ENCODE measurements at regions not wholly inside any gene's neighbourhood (a gene's known extent, or its start where the extent isn't known, plus 50 kb on each side); places are given as distances from the start of the nearest gene placed in this dataset.

DNA sequence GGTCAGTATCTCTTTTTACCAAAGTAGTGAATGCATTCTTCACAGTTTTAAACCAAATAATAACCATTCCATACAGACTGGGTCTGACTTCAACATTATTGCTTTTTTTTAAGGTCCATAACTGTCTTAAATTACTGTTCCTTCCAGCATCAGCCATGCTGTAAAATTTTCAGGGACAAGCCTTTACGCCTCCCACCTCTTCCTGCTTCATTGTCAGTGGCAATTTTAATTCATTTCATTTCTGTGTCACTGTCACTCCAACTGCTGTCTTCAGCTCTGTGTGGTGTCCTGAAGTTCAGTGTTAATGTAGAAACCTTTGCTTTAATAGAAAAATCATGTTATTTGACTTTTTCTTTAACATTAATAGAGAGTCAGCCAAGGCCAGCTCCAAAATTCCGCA, 365.6 kb upstream of the PTBP2 start:
- 88 to 90% methylated on average over 2 of the region's 2 CpGs for WGBS, 2 donors
- no peak overlapping the region for H3K27ac ChIP-seq
- no peaks in the 10 kb centered on the region for H3K9me3 ChIP-seq
- no peaks in the 10 kb centered on the region for H3K27me3 ChIP-seq
- no peaks in the 10 kb centered on the region for H3K36me3 ChIP-seq
- intact Hi-C loops (cut with DNase I), result no loop called here
- no peak for DNase-seq
- H3K4me3 ChIP-seq, result no peak overlapping the region
- no peaks in the 10 kb centered on the region for H3K4me1 ChIP-seq
- no peak for TF ChIP-seq POLR2A (IDR thresholded peaks at IDR 0.05)
- TF ChIP-seq, protein P1, sequence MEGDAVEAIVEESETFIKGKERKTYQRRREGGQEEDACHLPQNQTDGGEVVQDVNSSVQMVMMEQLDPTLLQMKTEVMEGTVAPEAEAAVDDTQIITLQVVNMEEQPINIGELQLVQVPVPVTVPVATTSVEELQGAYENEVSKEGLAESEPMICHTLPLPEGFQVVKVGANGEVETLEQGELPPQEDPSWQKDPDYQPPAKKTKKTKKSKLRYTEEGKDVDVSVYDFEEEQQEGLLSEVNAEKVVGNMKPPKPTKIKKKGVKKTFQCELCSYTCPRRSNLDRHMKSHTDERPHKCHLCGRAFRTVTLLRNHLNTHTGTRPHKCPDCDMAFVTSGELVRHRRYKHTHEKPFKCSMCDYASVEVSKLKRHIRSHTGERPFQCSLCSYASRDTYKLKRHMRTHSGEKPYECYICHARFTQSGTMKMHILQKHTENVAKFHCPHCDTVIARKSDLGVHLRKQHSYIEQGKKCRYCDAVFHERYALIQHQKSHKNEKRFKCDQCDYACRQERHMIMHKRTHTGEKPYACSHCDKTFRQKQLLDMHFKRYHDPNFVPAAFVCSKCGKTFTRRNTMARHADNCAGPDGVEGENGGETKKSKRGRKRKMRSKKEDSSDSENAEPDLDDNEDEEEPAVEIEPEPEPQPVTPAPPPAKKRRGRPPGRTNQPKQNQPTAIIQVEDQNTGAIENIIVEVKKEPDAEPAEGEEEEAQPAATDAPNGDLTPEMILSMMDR (IDR thresholded peaks at IDR 0.05), result no peak

- intact Hi-C loops (cut with DNase I), result no loop called here
- Histone ChIP-seq H3K9me3 (no peaks in the 10 kb centered on the region), H3K27ac (no peak overlapping the region), H3K4me1 (peaks cover 0 to 3% (median 0%) of the 10 kb centered on the region in 3 donors), H3K27me3 (no peaks in the 10 kb centered on the region), H3K4me3 (no peak overlapping the region), H3K36me3 (no peaks in the 10 kb centered on the region)
- no peak for DNase-seq
- WGBS, 2 donors, result 29 to 59% methylated on average over 2 of the region's 2 CpGs
- TF ChIP-seq POLR2A (IDR thresholded peaks at IDR 0.05), result no peak
- TF ChIP-seq, protein P1 (IDR thresholded peaks at IDR 0.05), result no peak
Measured at GRCh38 chr1:96357141-96357765, 364.3 kb upstream of the PTBP2 start.

GRCh38 chr1:96358057-96358456, 363.5 kb upstream of the PTBP2 start:
- Histone ChIP-seq H3K4me1 (peaks cover 0 to 11% (median 2%) of the 10 kb centered on the region in 3 donors), H3K27ac (no peak overlapping the region), H3K4me3 (no peak overlapping the region), H3K9me3 (no peaks in the 10 kb centered on the region), H3K36me3 (no peaks in the 10 kb centered on the region), H3K27me3 (no peaks in the 10 kb centered on the region)
- DNase-seq, result no peak
- intact Hi-C loops (cut with DNase I), result no loop called here
- WGBS, 2 donors, result 95 to 98% methylated on average over 3 of the region's 3 CpGs
- TF ChIP-seq, protein P1 (IDR thresholded peaks at IDR 0.05), result no peak
- no peak for TF ChIP-seq POLR2A (IDR thresholded peaks at IDR 0.05)

- Histone ChIP-seq H3K36me3 (no peaks in the 10 kb centered on the region), H3K27ac (no peak overlapping the region), H3K27me3 (no peaks in the 10 kb centered on the region), H3K4me1 (peaks cover 0 to 18% (median 6%) of the 10 kb centered on the region in 3 donors), H3K9me3 (no peaks in the 10 kb centered on the region), H3K4me3 (no peak overlapping the region)
- no peak for TF ChIP-seq POLR2A (IDR thresholded peaks at IDR 0.05)
- TF ChIP-seq, protein P1 (IDR thresholded peaks at IDR 0.05), result no peak
- 71 to 86% methylated on average over 1 of the region's 1 CpG for WGBS, 2 donors
- intact Hi-C loops (cut with DNase I), result no loop called here
- DNase-seq, result no peak
Measured at GRCh38 chr1:96360036-96360795, 361.4 kb upstream of the PTBP2 start.

- Histone ChIP-seq H3K36me3 (no peaks in the 10 kb centered on the region), H3K9me3 (no peaks in the 10 kb centered on the region), H3K4me1 (peaks cover 0 to 23% (median 6%) of the 10 kb centered on the region in 3 donors), H3K27me3 (no peaks in the 10 kb centered on the region), H3K4me3 (no peak overlapping the region), H3K27ac (no peak overlapping the region)
- DNase-seq, result no peak
- intact Hi-C loops (cut with DNase I), result no loop called here
- 81 to 83% methylated on average over 5 of the region's 5 CpGs for WGBS, 2 donors
- TF ChIP-seq, protein P1 (IDR thresholded peaks at IDR 0.05), result no peak
- no peak for TF ChIP-seq POLR2A (IDR thresholded peaks at IDR 0.05)
Measured at GRCh38 chr1:96361271-96361856, 360.2 kb upstream of the PTBP2 start.
